HEK293 (cell line): ENCODE measurements at regions not wholly inside any gene's neighbourhood (a gene's known extent, or its start where the extent isn't known, plus 50 kb on each side); places are given as distances from the start of the nearest gene placed in this dataset.

ENCODE experiments used
- CTCF ChIA-PET: fragments of 350-600 bp; formaldehyde crosslinking; extraction: SDS; loops from one replicate; lab custom pipeline; 2021; ENCODE audit warnings: antibody characterized with exemption; lab: Yijun Ruan, JAX
- POLR2A ChIA-PET: fragments of 300-600 bp; formaldehyde crosslinking; extraction: SDS; loops from one replicate; lab custom pipeline; 2020; ENCODE audit warnings: antibody characterized with exemption, inconsistent platforms; lab: Yijun Ruan, JAX
- H3K27ac ChIP-seq: fragments of 200-500 bp; sonication (Bioruptor generic); 2 replicates; pipeline ENCODE4 v1.5.1; 2014; ENCODE audit warnings: low read depth, low read length, control low read depth, inconsistent platforms; ENCODE audit errors: extremely low read depth
- H3K36me3 ChIP-seq, 2 experiments: fragments of 200-500 bp in 1 of 2; sonication (Bioruptor generic) in 1 of 2; 1 replicate in 1 of 2; 2 replicates in 1 of 2; pipeline ENCODE4 v1.5.1; 2014 to 2017; ENCODE audit warnings: inconsistent platforms in 2 of 2, low read length in 2 of 2; ENCODE audit not compliant: control insufficient read depth in 2 of 2, insufficient read depth in 1 of 2
- H3K4me1 ChIP-seq: fragments of 200-500 bp; sonication (Bioruptor generic); 2 replicates; pipeline ENCODE4 v1.5.1; 2014; ENCODE audit warnings: mild to moderate bottlenecking, low read length, inconsistent platforms; ENCODE audit not compliant: control insufficient read depth, insufficient read depth
- H3K4me3 ChIP-seq: 2 replicates; pipeline ENCODE4 v1.5.1; 2011; ENCODE audit warnings: low read depth, mild to moderate bottlenecking, control low read depth, low read length, moderate library complexity
- H3K9me3 ChIP-seq: fragments of 200-500 bp; sonication (Bioruptor generic); 2 replicates; pipeline ENCODE4 v1.5.1; 2014; ENCODE audit warnings: low read depth, low read length, inconsistent platforms; ENCODE audit not compliant: control insufficient read depth, insufficient read depth
- BCL11A ChIP-seq: fragments of 450-650 bp; formaldehyde crosslinking; IDR thresholded peaks from 2 replicates; pipeline ENCODE4 v1.5.1; 2016; ENCODE audit warnings: low read depth, missing biosample characterization, missing genetic modification characterization
- GLI4 ChIP-seq: fragments of 450-650 bp; formaldehyde crosslinking; IDR thresholded peaks from 2 replicates; pipeline ENCODE4 v1.5.1; 2016; ENCODE audit warnings: missing biosample characterization, missing genetic modification characterization
- HOXA7 ChIP-seq: sonication (generic); formaldehyde crosslinking; IDR thresholded peaks from 2 replicates; pipeline ENCODE4 v1.8.1; 2022; ENCODE audit warnings: missing genetic modification reagents, borderline replicate concordance
- KLF10 ChIP-seq: fragments of 450-650 bp; IDR thresholded peaks from 2 replicates; pipeline ENCODE4 v1.5.1; 2018; ENCODE audit warnings: missing biosample characterization, mild to moderate bottlenecking, missing genetic modification characterization
- MYNN ChIP-seq: fragments of 450-650 bp; formaldehyde crosslinking; IDR thresholded peaks from 2 replicates; pipeline ENCODE4 v1.5.1; 2016; ENCODE audit warnings: missing biosample characterization, missing genetic modification characterization, borderline replicate concordance
- OSR2 ChIP-seq: fragments of 450-650 bp; formaldehyde crosslinking; IDR thresholded peaks from 2 replicates; pipeline ENCODE4 v1.5.1; 2016; ENCODE audit warnings: missing biosample characterization, missing genetic modification characterization
- SP7 ChIP-seq: fragments of 450-650 bp; formaldehyde crosslinking; IDR thresholded peaks from 2 replicates; pipeline ENCODE4 v1.5.1; 2016; ENCODE audit warnings: missing biosample characterization, missing genetic modification characterization
- ZBTB49 ChIP-seq: fragments of 450-650 bp; formaldehyde crosslinking; IDR thresholded peaks from 2 replicates; pipeline ENCODE4 v1.5.1; 2016; ENCODE audit warnings: missing biosample characterization, missing genetic modification characterization, low read depth
- ZNF155 ChIP-seq: fragments of 450-650 bp; formaldehyde crosslinking; IDR thresholded peaks from 2 replicates; pipeline ENCODE4 v1.5.1; 2016; ENCODE audit warnings: missing biosample characterization, missing genetic modification characterization
- ZNF174 ChIP-seq: fragments of 450-650 bp; formaldehyde crosslinking; IDR thresholded peaks from 2 replicates; pipeline ENCODE4 v1.5.0; 2017; ENCODE audit warnings: missing biosample characterization, mild to moderate bottlenecking, missing genetic modification characterization
- ZNF341 ChIP-seq: fragments of 450-650 bp; formaldehyde crosslinking; IDR thresholded peaks from 2 replicates; pipeline ENCODE4; 2016; ENCODE audit warnings: low read depth, missing biosample characterization, missing genetic modification characterization
- ZNF354C ChIP-seq: fragments of 450-650 bp; formaldehyde crosslinking; IDR thresholded peaks from 2 replicates; pipeline ENCODE4 v1.5.1; 2016; ENCODE audit warnings: missing biosample characterization, missing genetic modification characterization, low read depth, borderline replicate concordance
- ZNF362 ChIP-seq: fragments of 450-650 bp; formaldehyde crosslinking; IDR thresholded peaks from 2 replicates; pipeline ENCODE4 v1.5.1; 2016; ENCODE audit warnings: missing biosample characterization, missing genetic modification characterization
- ZNF433 ChIP-seq: fragments of 450-650 bp; formaldehyde crosslinking; IDR thresholded peaks from 2 replicates; pipeline ENCODE4 v1.5.1; 2016; ENCODE audit warnings: missing biosample characterization, missing genetic modification characterization, low read depth
- ZNF510 ChIP-seq: fragments of 450-650 bp; formaldehyde crosslinking; IDR thresholded peaks from 2 replicates; pipeline ENCODE4 v1.5.1; 2018; ENCODE audit warnings: mild to moderate bottlenecking, missing genetic modification characterization, missing biosample characterization; ENCODE audit not compliant: insufficient replicate concordance
- ZNF549 ChIP-seq: fragments of 450-650 bp; IDR thresholded peaks from 2 replicates; pipeline ENCODE4 v1.5.1; 2018; ENCODE audit warnings: missing biosample characterization, missing genetic modification characterization, mild to moderate bottlenecking, inconsistent platforms, moderate library complexity
- ZNF555 ChIP-seq: fragments of 450-650 bp; formaldehyde crosslinking; conservative IDR thresholded peaks from 2 replicates; pipeline ENCODE4 v1.5.1; 2017; ENCODE audit warnings: missing biosample characterization, mild to moderate bottlenecking, missing genetic modification characterization, inconsistent platforms
- ZNF658 ChIP-seq: fragments of 450-650 bp; formaldehyde crosslinking; IDR thresholded peaks from 2 replicates; pipeline ENCODE4; 2016; ENCODE audit warnings: missing biosample characterization, missing genetic modification characterization
- ZNF677 ChIP-seq: fragments of 450-650 bp; IDR thresholded peaks from 2 replicates; pipeline ENCODE4 v1.5.0; 2018; ENCODE audit warnings: missing biosample characterization, mild to moderate bottlenecking, missing genetic modification characterization, moderate library complexity
- ZNF704 ChIP-seq: fragments of 450-650 bp; formaldehyde crosslinking; IDR thresholded peaks from 2 replicates; pipeline ENCODE4 v1.5.1; 2016; ENCODE audit warnings: missing biosample characterization, missing genetic modification characterization
- ZNF830 ChIP-seq: fragments of 450-650 bp; IDR thresholded peaks from 2 replicates; pipeline ENCODE4 v1.5.0; 2018; ENCODE audit warnings: missing biosample characterization, missing genetic modification characterization, low read depth, mild to moderate bottlenecking, moderate library complexity
- TF ChIP-seq, protein P1 (sequence below): fragments of 450-650 bp; formaldehyde crosslinking; IDR thresholded peaks from 2 replicates; pipeline ENCODE4 v1.5.1; 2017; ENCODE audit warnings: missing biosample characterization, missing genetic modification characterization
- TF ChIP-seq, protein P2 (sequence below): fragments of 450-650 bp; formaldehyde crosslinking; IDR thresholded peaks from 2 replicates; pipeline ENCODE4 v1.5.1; 2017; ENCODE audit warnings: missing biosample characterization, missing genetic modification characterization
- TF ChIP-seq, protein P3 (sequence below): fragments of 450-650 bp; formaldehyde crosslinking; IDR thresholded peaks from 2 replicates; pipeline ENCODE4 v1.5.1; 2016; ENCODE audit warnings: missing biosample characterization, missing genetic modification characterization

DNA sequence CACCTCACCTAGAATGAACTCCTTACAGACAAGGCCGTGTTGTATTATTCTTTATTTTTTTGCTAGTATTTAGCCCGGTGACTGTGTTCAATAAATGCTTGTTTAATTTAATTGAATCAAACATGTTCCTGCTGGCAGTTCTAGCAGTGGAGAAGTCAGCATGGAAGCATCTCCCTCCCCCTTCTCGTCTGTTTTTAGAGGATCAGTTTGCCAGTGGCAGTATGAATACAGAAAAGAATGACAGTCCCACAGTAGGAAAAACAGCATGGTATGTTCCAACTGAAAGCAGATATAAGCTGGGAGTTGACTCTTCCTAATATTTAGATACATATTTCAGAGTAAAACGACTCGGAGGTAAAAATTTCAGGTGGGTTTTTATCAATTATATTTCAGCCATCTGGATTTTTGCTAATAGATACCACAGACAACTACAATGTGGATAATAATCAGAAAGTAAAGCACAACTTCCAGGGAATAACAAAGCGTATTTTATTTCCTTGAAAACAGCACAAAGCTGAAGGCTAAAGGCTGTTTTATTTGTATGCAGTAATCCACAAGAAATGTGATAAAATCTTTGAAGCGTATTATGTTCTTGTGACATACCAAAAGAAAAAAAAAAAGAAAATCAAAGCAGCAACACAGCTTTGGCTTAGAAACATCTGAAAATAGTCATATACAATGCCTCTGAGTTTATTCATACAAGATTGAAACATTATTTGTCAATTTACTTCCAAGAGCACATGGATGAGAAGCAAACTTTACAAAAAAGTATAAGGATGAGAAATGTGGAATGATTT is 244.5 kb upstream of the KCNMB2 start (continued):
- TF ChIP-seq, protein P1, sequence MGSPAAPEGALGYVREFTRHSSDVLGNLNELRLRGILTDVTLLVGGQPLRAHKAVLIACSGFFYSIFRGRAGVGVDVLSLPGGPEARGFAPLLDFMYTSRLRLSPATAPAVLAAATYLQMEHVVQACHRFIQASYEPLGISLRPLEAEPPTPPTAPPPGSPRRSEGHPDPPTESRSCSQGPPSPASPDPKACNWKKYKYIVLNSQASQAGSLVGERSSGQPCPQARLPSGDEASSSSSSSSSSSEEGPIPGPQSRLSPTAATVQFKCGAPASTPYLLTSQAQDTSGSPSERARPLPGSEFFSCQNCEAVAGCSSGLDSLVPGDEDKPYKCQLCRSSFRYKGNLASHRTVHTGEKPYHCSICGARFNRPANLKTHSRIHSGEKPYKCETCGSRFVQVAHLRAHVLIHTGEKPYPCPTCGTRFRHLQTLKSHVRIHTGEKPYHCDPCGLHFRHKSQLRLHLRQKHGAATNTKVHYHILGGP (tag by site-specific recombination): no peak
- TF ChIP-seq ZNF433 (no peak), ZNF155 (no peak), ZNF658 (tag by site-specific recombination) (no peak), ZNF830 (tag by site-specific recombination) (no peak), ZNF549 (no peak), ZNF341 (tag by site-specific recombination) (no peak), GLI4 (no peak), ZNF704 (no peak)

DNA sequence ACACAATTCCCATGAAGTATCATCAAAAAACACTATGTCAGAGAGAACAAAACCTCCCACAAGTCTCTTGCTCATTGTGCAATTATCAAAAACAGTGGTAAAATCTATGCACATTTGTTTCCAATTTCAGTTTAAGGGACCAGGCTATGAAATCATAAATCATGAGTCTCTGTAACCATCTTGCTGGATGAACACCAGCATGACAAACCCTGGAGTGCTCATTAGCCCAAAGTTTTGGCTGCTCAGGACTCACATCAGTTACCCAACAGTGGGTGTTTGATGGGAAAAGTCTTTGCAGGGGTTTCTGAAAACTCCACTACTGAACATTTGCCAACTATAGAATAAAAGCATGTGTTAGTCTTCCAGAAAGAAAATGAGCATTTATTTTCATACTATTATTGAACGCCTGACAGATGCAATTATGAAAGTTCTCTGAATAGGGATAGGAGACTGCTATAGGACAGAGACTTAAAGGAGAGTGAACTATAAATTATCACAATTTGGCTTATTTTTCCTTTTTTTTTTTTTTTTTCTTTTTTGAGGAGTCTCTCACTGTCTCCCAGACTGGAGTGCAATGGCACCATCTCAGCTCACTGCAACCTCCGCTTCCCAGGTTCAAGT is 240.8 kb upstream of the KCNMB2 start:
- CTCF ChIA-PET: no interaction called here
- POLR2A ChIA-PET: no interaction called here

More for the DNA sequence above, 240.8 kb upstream of the KCNMB2 start:
- Histone ChIP-seq H3K36me3 (no peaks in the 10 kb centered on the region), H3K27ac (no peak overlapping the region), H3K4me1 (no peaks in the 10 kb centered on the region), H3K9me3 (no peaks in the 10 kb centered on the region), H3K4me3 (no peak overlapping the region)
- TF ChIP-seq ZNF555 (no peak), ZBTB49 (tag by site-specific recombination) (no peak), ZNF510 (tag by site-specific recombination) (no peak), ZNF174 (no peak), BCL11A (no peak), ZNF354C (tag by site-specific recombination) (no peak), KLF10 (no peak), ZNF362 (tag by site-specific recombination) (no peak), ZNF341 (tag by site-specific recombination) (no peak), SP7 (no peak), ZNF677 (no peak), HOXA7 (CRISPR knock-in tag) (no peak), MYNN (tag by site-specific recombination) (no peak), OSR2 (tag by site-specific recombination) (no peak)
- TF ChIP-seq, protein P2, sequence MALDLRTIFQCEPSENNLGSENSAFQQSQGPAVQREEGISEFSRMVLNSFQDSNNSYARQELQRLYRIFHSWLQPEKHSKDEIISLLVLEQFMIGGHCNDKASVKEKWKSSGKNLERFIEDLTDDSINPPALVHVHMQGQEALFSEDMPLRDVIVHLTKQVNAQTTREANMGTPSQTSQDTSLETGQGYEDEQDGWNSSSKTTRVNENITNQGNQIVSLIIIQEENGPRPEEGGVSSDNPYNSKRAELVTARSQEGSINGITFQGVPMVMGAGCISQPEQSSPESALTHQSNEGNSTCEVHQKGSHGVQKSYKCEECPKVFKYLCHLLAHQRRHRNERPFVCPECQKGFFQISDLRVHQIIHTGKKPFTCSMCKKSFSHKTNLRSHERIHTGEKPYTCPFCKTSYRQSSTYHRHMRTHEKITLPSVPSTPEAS: no peak
- TF ChIP-seq, protein P3, sequence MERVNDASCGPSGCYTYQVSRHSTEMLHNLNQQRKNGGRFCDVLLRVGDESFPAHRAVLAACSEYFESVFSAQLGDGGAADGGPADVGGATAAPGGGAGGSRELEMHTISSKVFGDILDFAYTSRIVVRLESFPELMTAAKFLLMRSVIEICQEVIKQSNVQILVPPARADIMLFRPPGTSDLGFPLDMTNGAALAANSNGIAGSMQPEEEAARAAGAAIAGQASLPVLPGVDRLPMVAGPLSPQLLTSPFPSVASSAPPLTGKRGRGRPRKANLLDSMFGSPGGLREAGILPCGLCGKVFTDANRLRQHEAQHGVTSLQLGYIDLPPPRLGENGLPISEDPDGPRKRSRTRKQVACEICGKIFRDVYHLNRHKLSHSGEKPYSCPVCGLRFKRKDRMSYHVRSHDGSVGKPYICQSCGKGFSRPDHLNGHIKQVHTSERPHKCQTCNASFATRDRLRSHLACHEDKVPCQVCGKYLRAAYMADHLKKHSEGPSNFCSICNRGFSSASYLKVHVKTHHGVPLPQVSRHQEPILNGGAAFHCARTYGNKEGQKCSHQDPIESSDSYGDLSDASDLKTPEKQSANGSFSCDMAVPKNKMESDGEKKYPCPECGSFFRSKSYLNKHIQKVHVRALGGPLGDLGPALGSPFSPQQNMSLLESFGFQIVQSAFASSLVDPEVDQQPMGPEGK (tag by site-specific recombination): no peak
